ENCODE measurements at regions not wholly inside any gene's neighbourhood (a gene's known extent, or its start where the extent isn't known, plus 50 kb on each side); places are given as distances from the start of the nearest gene placed in this dataset.

- no peak for TF ChIP-seq TAF1 (IDR thresholded peaks at IDR 0.05; ENCODE audit: borderline replicate concordance, insufficient read depth, low read length)
- TF ChIP-seq POLR2AphosphoS5 (IDR thresholded peaks at IDR 0.05; ENCODE audit: low read depth, low read length) = no peak
- TF ChIP-seq, protein P1, sequence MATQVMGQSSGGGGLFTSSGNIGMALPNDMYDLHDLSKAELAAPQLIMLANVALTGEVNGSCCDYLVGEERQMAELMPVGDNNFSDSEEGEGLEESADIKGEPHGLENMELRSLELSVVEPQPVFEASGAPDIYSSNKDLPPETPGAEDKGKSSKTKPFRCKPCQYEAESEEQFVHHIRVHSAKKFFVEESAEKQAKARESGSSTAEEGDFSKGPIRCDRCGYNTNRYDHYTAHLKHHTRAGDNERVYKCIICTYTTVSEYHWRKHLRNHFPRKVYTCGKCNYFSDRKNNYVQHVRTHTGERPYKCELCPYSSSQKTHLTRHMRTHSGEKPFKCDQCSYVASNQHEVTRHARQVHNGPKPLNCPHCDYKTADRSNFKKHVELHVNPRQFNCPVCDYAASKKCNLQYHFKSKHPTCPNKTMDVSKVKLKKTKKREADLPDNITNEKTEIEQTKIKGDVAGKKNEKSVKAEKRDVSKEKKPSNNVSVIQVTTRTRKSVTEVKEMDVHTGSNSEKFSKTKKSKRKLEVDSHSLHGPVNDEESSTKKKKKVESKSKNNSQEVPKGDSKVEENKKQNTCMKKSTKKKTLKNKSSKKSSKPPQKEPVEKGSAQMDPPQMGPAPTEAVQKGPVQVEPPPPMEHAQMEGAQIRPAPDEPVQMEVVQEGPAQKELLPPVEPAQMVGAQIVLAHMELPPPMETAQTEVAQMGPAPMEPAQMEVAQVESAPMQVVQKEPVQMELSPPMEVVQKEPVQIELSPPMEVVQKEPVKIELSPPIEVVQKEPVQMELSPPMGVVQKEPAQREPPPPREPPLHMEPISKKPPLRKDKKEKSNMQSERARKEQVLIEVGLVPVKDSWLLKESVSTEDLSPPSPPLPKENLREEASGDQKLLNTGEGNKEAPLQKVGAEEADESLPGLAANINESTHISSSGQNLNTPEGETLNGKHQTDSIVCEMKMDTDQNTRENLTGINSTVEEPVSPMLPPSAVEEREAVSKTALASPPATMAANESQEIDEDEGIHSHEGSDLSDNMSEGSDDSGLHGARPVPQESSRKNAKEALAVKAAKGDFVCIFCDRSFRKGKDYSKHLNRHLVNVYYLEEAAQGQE (IDR thresholded peaks at IDR 0.05; ENCODE audit: insufficient read depth in 1 of 2, low read depth in 2 of 2, low read length in 2 of 2) = no peak
- no peak for TF ChIP-seq SIN3A (IDR thresholded peaks at IDR 0.05; ENCODE audit: borderline replicate concordance, insufficient read depth, low read length)
Measured at GRCh38 chr15:100720406-100720967, 118.1 kb downstream of the ASB7 start.
